ENCODE measurements at regions not wholly inside any gene's neighbourhood (a gene's known extent, or its start where the extent isn't known, plus 50 kb on each side); places are given as distances from the start of the nearest gene placed in this dataset.

DNA sequence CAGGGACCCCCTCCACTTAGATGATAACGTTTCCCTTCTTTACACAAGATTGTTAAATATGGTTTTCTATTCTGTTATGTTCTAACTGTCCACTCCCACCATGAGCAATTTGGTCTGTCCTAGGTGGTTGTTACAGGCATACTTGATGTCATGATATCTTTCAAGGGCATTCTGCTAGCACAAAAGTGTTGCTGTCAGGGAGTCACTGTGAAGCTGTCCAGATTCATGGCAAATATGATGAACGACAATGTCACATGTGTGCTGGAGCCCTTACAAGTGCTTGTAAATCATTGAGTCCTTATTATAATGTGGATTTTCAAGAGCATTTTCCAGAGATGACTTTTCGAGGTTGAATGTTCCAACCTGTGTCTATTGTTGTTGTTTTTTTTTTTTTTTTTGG lies 1250.7 kb upstream of the PRKX start:
- no peak overlapping the region for H3K27ac ChIP-seq
- H3K9me3 ChIP-seq = no peaks in the 10 kb centered on the region
- H3K4me2 ChIP-seq = no peak overlapping the region
- DNase-seq (ENCODE audit: low read depth in 1 of 2, low spot score in 1 of 2) (no peak), FAIRE-seq (no peak), ATAC-seq (no peak)
- WGBS (ENCODE audit: missing lambda C conversion rate) = 11% methylated on average over 3 of the region's 3 CpGs
- TF ChIP-seq ESRRA (IDR thresholded peaks at IDR 0.05; ENCODE audit: borderline replicate concordance, low read length) (no peak), KDM5A (IDR thresholded peaks at IDR 0.05) (no peak), CEBPB (IDR thresholded peaks at IDR 0.05) (no peak), KDM1A (IDR thresholded peaks at IDR 0.05; ENCODE audit: low read depth) (no peak), HDAC2 (IDR thresholded peaks at IDR 0.05) (no peak), HOXA7 (CRISPR knock-in tag; IDR thresholded peaks at IDR 0.05) (no peak), NPAS2 (CRISPR knock-in tag; IDR thresholded peaks at IDR 0.05; ENCODE audit: borderline replicate concordance) (no peak), JUNB (IDR thresholded peaks at IDR 0.05) (no peak), BHLHE40 (IDR thresholded peaks at IDR 0.05; ENCODE audit: low read depth, low read length) (no peak), NR3C1 (IDR thresholded peaks at IDR 0.05) (no peak), POLR2AphosphoS2 (conservative IDR thresholded peaks at IDR 0.05; ENCODE audit: low read length) (no peak), EP300 (IDR thresholded peaks at IDR 0.05) (no peak), MAZ (IDR thresholded peaks at IDR 0.05; ENCODE audit: borderline replicate concordance, low read depth, low read length) (no peak)
- TF ChIP-seq, protein P1, sequence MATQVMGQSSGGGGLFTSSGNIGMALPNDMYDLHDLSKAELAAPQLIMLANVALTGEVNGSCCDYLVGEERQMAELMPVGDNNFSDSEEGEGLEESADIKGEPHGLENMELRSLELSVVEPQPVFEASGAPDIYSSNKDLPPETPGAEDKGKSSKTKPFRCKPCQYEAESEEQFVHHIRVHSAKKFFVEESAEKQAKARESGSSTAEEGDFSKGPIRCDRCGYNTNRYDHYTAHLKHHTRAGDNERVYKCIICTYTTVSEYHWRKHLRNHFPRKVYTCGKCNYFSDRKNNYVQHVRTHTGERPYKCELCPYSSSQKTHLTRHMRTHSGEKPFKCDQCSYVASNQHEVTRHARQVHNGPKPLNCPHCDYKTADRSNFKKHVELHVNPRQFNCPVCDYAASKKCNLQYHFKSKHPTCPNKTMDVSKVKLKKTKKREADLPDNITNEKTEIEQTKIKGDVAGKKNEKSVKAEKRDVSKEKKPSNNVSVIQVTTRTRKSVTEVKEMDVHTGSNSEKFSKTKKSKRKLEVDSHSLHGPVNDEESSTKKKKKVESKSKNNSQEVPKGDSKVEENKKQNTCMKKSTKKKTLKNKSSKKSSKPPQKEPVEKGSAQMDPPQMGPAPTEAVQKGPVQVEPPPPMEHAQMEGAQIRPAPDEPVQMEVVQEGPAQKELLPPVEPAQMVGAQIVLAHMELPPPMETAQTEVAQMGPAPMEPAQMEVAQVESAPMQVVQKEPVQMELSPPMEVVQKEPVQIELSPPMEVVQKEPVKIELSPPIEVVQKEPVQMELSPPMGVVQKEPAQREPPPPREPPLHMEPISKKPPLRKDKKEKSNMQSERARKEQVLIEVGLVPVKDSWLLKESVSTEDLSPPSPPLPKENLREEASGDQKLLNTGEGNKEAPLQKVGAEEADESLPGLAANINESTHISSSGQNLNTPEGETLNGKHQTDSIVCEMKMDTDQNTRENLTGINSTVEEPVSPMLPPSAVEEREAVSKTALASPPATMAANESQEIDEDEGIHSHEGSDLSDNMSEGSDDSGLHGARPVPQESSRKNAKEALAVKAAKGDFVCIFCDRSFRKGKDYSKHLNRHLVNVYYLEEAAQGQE (IDR thresholded peaks at IDR 0.05) = no peak
- TF ChIP-seq, protein P2, sequence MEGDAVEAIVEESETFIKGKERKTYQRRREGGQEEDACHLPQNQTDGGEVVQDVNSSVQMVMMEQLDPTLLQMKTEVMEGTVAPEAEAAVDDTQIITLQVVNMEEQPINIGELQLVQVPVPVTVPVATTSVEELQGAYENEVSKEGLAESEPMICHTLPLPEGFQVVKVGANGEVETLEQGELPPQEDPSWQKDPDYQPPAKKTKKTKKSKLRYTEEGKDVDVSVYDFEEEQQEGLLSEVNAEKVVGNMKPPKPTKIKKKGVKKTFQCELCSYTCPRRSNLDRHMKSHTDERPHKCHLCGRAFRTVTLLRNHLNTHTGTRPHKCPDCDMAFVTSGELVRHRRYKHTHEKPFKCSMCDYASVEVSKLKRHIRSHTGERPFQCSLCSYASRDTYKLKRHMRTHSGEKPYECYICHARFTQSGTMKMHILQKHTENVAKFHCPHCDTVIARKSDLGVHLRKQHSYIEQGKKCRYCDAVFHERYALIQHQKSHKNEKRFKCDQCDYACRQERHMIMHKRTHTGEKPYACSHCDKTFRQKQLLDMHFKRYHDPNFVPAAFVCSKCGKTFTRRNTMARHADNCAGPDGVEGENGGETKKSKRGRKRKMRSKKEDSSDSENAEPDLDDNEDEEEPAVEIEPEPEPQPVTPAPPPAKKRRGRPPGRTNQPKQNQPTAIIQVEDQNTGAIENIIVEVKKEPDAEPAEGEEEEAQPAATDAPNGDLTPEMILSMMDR (IDR thresholded peaks at IDR 0.05) = no peak
- TF ChIP-seq, protein P3, sequence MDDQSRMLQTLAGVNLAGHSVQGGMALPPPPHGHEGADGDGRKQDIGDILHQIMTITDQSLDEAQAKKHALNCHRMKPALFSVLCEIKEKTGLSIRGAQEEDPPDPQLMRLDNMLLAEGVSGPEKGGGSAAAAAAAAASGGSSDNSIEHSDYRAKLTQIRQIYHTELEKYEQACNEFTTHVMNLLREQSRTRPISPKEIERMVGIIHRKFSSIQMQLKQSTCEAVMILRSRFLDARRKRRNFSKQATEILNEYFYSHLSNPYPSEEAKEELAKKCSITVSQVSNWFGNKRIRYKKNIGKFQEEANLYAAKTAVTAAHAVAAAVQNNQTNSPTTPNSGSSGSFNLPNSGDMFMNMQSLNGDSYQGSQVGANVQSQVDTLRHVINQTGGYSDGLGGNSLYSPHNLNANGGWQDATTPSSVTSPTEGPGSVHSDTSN (IDR thresholded peaks at IDR 0.05) = no peak
- ChIA-PET POLR2A (no interaction called here), CTCF (no interaction called here)
- H3K4me3 ChIP-seq = no peak overlapping the region
- no peaks in the 10 kb centered on the region for H3K4me1 ChIP-seq

DNA sequence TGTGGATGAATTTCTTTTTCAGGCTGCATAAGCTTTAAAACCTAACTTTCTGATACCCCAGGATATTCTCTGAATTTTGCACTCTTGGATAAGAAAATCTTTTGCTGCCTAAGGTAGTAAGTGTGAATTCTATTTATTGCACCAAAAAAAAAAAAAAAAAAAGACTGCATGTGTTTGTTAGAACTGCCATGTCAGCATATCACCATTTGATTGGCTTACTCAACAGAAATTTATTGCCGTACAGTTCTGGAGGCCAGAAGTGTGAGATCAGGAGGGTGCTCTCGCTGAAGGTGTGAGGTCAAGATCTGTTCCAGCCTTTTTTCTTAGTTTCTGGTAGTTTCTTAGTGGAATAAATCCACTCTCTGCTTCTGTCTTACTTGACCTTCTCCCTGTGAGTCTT lies 1250.0 kb upstream of the PRKX start:
- H3K4me3 ChIP-seq = no peak overlapping the region
- DNase-seq (ENCODE audit: low read depth in 1 of 2, low spot score in 1 of 2) (no peak), ATAC-seq (no peak), FAIRE-seq (no peak)
- H3K9me3 ChIP-seq = no peaks in the 10 kb centered on the region
- WGBS (ENCODE audit: missing lambda C conversion rate) = 56% methylated on average over 2 of the region's 2 CpGs
- no peak overlapping the region for H3K27ac ChIP-seq
- ChIA-PET CTCF (interaction anchor here (0.7 kb wide), 1 partner anchor 35 kb away, joined by 4 read pairs; no protein-coding TSS in a partner anchor), POLR2A (no interaction called here)
- peak; percentile 78 for TF ChIP-seq MAFK (IDR thresholded peaks at IDR 0.05; ENCODE audit: partially characterized antibody)
- TF ChIP-seq NPAS2 (CRISPR knock-in tag; IDR thresholded peaks at IDR 0.05; ENCODE audit: borderline replicate concordance) = no peak
- no peak for TF ChIP-seq NR3C1 (IDR thresholded peaks at IDR 0.05)
- no peak overlapping the region for H3K4me2 ChIP-seq
- H3K4me1 ChIP-seq = no peaks in the 10 kb centered on the region

DNA sequence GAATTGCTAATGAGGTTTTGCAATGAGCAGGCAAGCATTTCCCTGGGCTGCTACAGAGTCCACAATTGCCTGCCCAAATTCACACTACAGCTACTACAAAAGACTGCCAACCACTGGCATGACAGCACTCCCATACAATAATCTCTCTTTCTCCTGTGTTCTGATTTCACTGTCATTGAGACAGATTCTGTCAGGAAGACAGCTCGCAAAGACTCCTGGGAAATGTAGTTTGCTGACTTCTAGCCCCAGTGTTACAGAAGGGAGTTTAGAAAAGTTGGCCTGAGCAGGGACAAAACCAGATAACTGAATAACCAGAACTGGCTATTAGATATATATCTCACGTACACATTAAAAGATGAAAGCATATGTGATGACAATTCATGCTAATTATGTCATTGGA lies 1231.3 kb upstream of the PRKX start:
- H3K9me3 ChIP-seq = no peaks in the 10 kb centered on the region
- ChIA-PET POLR2A (no interaction called here), CTCF (interaction anchor here (1.2 kb wide), 1 partner anchor 9 kb away, joined by 3 read pairs; no protein-coding TSS in a partner anchor)
- H3K4me3 ChIP-seq = no peak overlapping the region
- ATAC-seq (no peak), FAIRE-seq (no peak), DNase-seq (ENCODE audit: low read depth in 1 of 2, low spot score in 1 of 2) (no peak)
- no peak for TF ChIP-seq CHD4 (IDR thresholded peaks at IDR 0.05; ENCODE audit: borderline replicate concordance)
- WGBS (ENCODE audit: missing lambda C conversion rate) = 22% methylated on average over 2 of the region's 2 CpGs
- H3K4me2 ChIP-seq = no peak overlapping the region
- no peaks in the 10 kb centered on the region for H3K4me1 ChIP-seq
- no peak overlapping the region for H3K27ac ChIP-seq

Measured in A549 (cell line).